Omental fat pad (tissue), 3 donors: ENCODE measurements at regions not wholly inside any gene's neighbourhood (a gene's known extent, or its start where the extent isn't known, plus 50 kb on each side); places are given as distances from the start of the nearest gene placed in this dataset.

ENCODE experiments used
- ATAC-seq: fragments of 150-250 bp; one replicate; pipeline ENCODE4 v1.9.1; 2016; ENCODE audit warnings: mild to moderate bottlenecking, moderate library complexity; ENCODE audit not compliant: low FRiP score
- DNase-seq: peaks from one replicate; pipeline ENCODE4 v3.0.0-alpha.2; 2019; ENCODE audit warnings: low spot score
- CTCF ChIP-seq, 3 donors: fragments of 450-650 bp; IDR thresholded peaks; one replicate each; pipeline ENCODE4 v1.5.1; 2016 to 2017; ENCODE audit warnings: antibody characterized with exemption in 3 of 3, mild to moderate bottlenecking in 3 of 3, moderate library complexity in 2 of 3

- DNase-seq (no peak), ATAC-seq (no peak)
- TF ChIP-seq CTCF (IDR thresholded peaks at IDR 0.05): no peak
Observed at GRCh38 chr11:27916541-27917100, 191.3 kb downstream of the KIF18A start.

- no peak for TF ChIP-seq CTCF (IDR thresholded peaks at IDR 0.05)
- no peak for ATAC-seq
- DNase-seq: no peak
Observed at GRCh38 chr11:27914080-27914479, 193.9 kb downstream of the KIF18A start.

- TF ChIP-seq CTCF (IDR thresholded peaks at IDR 0.05): no peak
- ATAC-seq: no peak
Observed at GRCh38 chr11:27913650-27914049, 194.3 kb downstream of the KIF18A start.

GRCh38 chr11:27912916-27913315 is 195.0 kb downstream of the KIF18A start:
- no peak for TF ChIP-seq CTCF (IDR thresholded peaks at IDR 0.05)
- ATAC-seq (no peak), DNase-seq (no peak)

More at GRCh38 chr11:27913650-27914049, 194.3 kb downstream of the KIF18A start:
- no peak for DNase-seq

GRCh38 chr11:27910186-27910931 is 197.6 kb downstream of the KIF18A start:
- no peak for DNase-seq
- no peak for TF ChIP-seq CTCF (IDR thresholded peaks at IDR 0.05)
- no peak for ATAC-seq

DNA sequence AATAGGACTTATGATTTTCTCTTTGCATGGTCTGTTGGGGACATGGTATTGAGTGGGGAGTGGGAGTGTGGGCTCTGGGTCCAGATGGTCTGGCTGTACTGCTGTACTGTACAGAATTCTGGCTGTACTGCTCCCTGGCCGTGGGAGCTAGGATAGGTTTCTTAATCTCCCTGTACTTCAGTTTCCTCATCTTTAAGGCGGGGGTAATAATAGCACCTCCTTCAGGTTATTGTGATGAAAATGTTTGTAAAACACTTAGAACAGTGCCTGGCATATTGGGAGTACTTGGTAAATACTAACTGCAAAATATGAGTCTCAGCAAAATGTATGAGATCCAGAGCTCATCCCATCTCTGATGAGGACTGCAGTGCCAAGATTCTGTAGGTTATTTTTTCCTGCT is 198.6 kb downstream of the KIF18A start:
- DNase-seq: no peak
- no peak for TF ChIP-seq CTCF (IDR thresholded peaks at IDR 0.05)

DNA sequence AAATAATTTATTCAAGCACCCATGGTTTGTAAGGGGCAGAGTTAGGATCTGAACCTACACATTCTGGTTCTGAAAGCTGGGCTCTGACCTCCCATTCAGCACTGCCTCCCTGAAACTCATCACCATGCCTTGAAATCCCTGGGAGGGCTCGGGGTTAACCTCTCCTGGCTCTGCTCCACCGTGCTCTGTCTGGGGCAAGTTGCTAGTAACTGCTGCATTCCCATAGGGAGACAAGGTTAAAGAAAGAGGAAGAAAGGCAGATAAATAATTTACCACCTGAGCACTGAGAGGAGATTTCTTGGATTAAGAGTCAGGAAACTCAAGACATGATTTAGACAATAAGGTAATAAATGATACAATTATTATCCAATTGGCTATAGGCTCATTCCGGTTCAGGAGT is 199.3 kb downstream of the KIF18A start:
- DNase-seq: no peak
- TF ChIP-seq CTCF (IDR thresholded peaks at IDR 0.05): no peak
- ATAC-seq: no peak

More for the DNA sequence above, 198.6 kb downstream of the KIF18A start:
- ATAC-seq: no peak
